ENCODE measurements at regions not wholly inside any gene's neighbourhood (a gene's known extent, or its start where the extent isn't known, plus 50 kb on each side); places are given as distances from the start of the nearest gene placed in this dataset.
A peak's percentile ranks its signal among the peaks of the same experiment; 100 is the strongest.

- Histone ChIP-seq H4K20me1 (replicated peaks; ENCODE audit: control insufficient read depth, extremely low read depth, insufficient read depth, low read length) (no peaks in the 10 kb centered on the region), H3K27me3 (ENCODE audit: control insufficient read depth in 2 of 2, insufficient read depth in 2 of 2, low read length in 2 of 2) (no peaks in the 10 kb centered on the region), H3K4me2 (ENCODE audit: insufficient read depth, low read length) (peak overlapping the region; percentile 26), H2AFZ (ENCODE audit: low read depth, low read length) (peak overlapping the region; percentile 17), H3K9me1 (replicated peaks; ENCODE audit: control insufficient read depth, extremely low read depth, insufficient read depth, low read length) (no peaks in the 10 kb centered on the region), H3K9me3 (replicated peaks; ENCODE audit: control insufficient read depth, insufficient read depth, low read length) (no peaks in the 10 kb centered on the region), H3K4me1 (ENCODE audit: control insufficient read depth, extremely low read depth, insufficient read depth, low read length) (peaks cover 29% of the 10 kb centered on the region), H3K4me3 (replicated peaks in 1 of 3; ENCODE audit: insufficient read depth in 1 of 3, low read depth in 1 of 3, low read length in 3 of 3) (no peak overlapping the region), H3K27ac (ENCODE audit: insufficient read depth, low read depth, low read length) (peak overlapping the region; percentile 4), H3K79me2 (ENCODE audit: control insufficient read depth, insufficient read depth, low read length) (no peaks in the 10 kb centered on the region), H3K9ac (replicated peaks; ENCODE audit: extremely low read depth, insufficient read depth, low read length) (no peak overlapping the region), H3K36me3 (ENCODE audit: control insufficient read depth in 2 of 2, extremely low read depth in 1 of 2, insufficient read depth in 2 of 2, low read length in 2 of 2) (no peaks in the 10 kb centered on the region)
- DNase-seq (ENCODE audit: low read depth, low spot score) (no peak), FAIRE-seq (no peak)
- ChIA-PET CTCF (interaction anchor here (0.8 to 3.3 kb wide), 4 partner anchors 11 to 210 kb away, joined by 3 to 9 read pairs (median 4); no protein-coding TSS in a partner anchor), POLR2A (no interaction called here)
- TSS peak; percentile 22 for BruUV-seq (replicated peaks)
- dilution Hi-C loops (cut with MboI; ENCODE audit: extremely low pct_ligation_motif_present, low sequenced_read_pairs) (no loop called here), intact Hi-C loops (cut with micrococcal nuclease) (loop anchor here (10.0 kb wide), 1 partner anchor 1613 kb away; no protein-coding TSS in a partner anchor)
- TF ChIP-seq MYC (IDR thresholded peaks at IDR 0.05; ENCODE audit: low read depth, low read length) (no peak), POLR2A (IDR thresholded peaks at IDR 0.05; ENCODE audit: low read depth, low read length) (no peak), JUN (IDR thresholded peaks at IDR 0.05; ENCODE audit: borderline replicate concordance, insufficient read depth, insufficient read length, low read depth) (no peak), EZH2 (IDR thresholded peaks at IDR 0.05; ENCODE audit: borderline replicate concordance, low read depth, low read length, severe bottlenecking) (no peak), POLR2AphosphoS5 (IDR thresholded peaks at IDR 0.05; ENCODE audit: insufficient read depth, low read depth, low read length) (no peak), GATA2 (IDR thresholded peaks at IDR 0.05; ENCODE audit: insufficient read depth, insufficient read length, low read depth, low read length) (no peak)
These were observed 76.3 kb upstream of the FRMD4B start for GRCh38 chr3:69462022-69462825.

DNA sequence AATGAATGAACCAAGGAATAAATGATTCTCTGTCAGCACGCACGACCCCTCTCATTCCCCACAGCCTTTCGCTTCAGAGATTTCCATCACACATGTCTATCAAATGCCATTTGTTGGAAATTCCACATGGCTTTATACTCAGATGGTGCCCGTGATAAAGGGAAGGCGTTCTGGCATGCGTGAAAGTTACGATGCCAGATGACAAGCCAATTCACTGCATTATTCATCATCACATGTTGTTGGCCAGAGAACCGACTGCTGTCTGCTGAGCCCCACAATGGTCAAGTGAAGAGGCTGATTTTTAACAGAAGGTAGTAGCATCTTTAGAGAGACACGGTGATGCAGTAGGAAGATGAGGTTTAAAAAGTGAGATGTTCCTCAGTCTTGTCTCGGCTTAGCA lies 74.1 kb upstream of the FRMD4B start:
- Histone ChIP-seq H3K4me1 (ENCODE audit: control insufficient read depth, extremely low read depth, insufficient read depth, low read length) (peaks cover 29% of the 10 kb centered on the region), H4K20me1 (replicated peaks; ENCODE audit: control insufficient read depth, extremely low read depth, insufficient read depth, low read length) (no peaks in the 10 kb centered on the region)
- POLR2A ChIA-PET, result no interaction called here

More for the DNA sequence above, 74.1 kb upstream of the FRMD4B start:
- H3K79me2 ChIP-seq (ENCODE audit: control insufficient read depth, insufficient read depth, low read length), result no peaks in the 10 kb centered on the region
- H3K27ac ChIP-seq (ENCODE audit: insufficient read depth, low read depth, low read length), result no peak overlapping the region
- no TSS peak for BruUV-seq (replicated peaks)
- FAIRE-seq (no peak), DNase-seq (ENCODE audit: low read depth, low spot score) (no peak)
- intact Hi-C loops (cut with micrococcal nuclease) (loop anchor here (10.0 kb wide), 1 partner anchor 1615 kb away; no protein-coding TSS in a partner anchor), dilution Hi-C loops (cut with MboI; ENCODE audit: extremely low pct_ligation_motif_present, low sequenced_read_pairs) (no loop called here)
- no peak for TF ChIP-seq EZH2 (IDR thresholded peaks at IDR 0.05; ENCODE audit: borderline replicate concordance, low read depth, low read length, severe bottlenecking)
- TF ChIP-seq POLR2AphosphoS5 (IDR thresholded peaks at IDR 0.05; ENCODE audit: insufficient read depth, low read depth, low read length), result no peak
- TF ChIP-seq GATA2 (IDR thresholded peaks at IDR 0.05; ENCODE audit: insufficient read depth, insufficient read length, low read depth, low read length), result no peak
- TF ChIP-seq JUN (IDR thresholded peaks at IDR 0.05; ENCODE audit: borderline replicate concordance, insufficient read depth, insufficient read length, low read depth), result no peak
- TF ChIP-seq POLR2A (IDR thresholded peaks at IDR 0.05; ENCODE audit: low read depth, low read length), result no peak
- no peak for TF ChIP-seq FOS (IDR thresholded peaks at IDR 0.05; ENCODE audit: borderline replicate concordance, insufficient read depth, low read length)
- TF ChIP-seq, protein P1, sequence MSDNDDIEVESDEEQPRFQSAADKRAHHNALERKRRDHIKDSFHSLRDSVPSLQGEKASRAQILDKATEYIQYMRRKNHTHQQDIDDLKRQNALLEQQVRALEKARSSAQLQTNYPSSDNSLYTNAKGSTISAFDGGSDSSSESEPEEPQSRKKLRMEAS (IDR thresholded peaks at IDR 0.05; ENCODE audit: insufficient read depth, insufficient read length), result no peak
- TF ChIP-seq CTCF (IDR thresholded peaks at IDR 0.05; ENCODE audit: extremely low read depth in 1 of 2, insufficient read depth in 1 of 2, low read depth in 1 of 2, low read length in 2 of 2), result no peak
- CTCF ChIA-PET, result no interaction called here
- no peaks in the 10 kb centered on the region for H3K9me3 ChIP-seq (replicated peaks; ENCODE audit: control insufficient read depth, insufficient read depth, low read length)
- no peaks in the 10 kb centered on the region for H3K36me3 ChIP-seq (ENCODE audit: control insufficient read depth in 2 of 2, extremely low read depth in 1 of 2, insufficient read depth in 2 of 2, low read length in 2 of 2)
- H3K9ac ChIP-seq (replicated peaks; ENCODE audit: extremely low read depth, insufficient read depth, low read length), result no peak overlapping the region
- no peak overlapping the region for H2AFZ ChIP-seq (ENCODE audit: low read depth, low read length)
- no peak overlapping the region for H3K4me2 ChIP-seq (ENCODE audit: insufficient read depth, low read length)
- no peaks in the 10 kb centered on the region for H3K27me3 ChIP-seq (ENCODE audit: control insufficient read depth in 2 of 2, insufficient read depth in 2 of 2, low read length in 2 of 2)
- no peaks in the 10 kb centered on the region for H3K9me1 ChIP-seq (replicated peaks; ENCODE audit: control insufficient read depth, extremely low read depth, insufficient read depth, low read length)
- H3K4me3 ChIP-seq (replicated peaks in 1 of 3; ENCODE audit: insufficient read depth in 1 of 3, low read depth in 1 of 3, low read length in 3 of 3), result no peak overlapping the region

All from endothelial cell of umbilical vein (primary cell).